Anterior cingulate cortex (tissue), 58 donors: ENCODE measurements at regions not wholly inside any gene's neighbourhood (a gene's known extent, or its start where the extent isn't known, plus 50 kb on each side); places are given as distances from the start of the nearest gene placed in this dataset.

Source experiments
- DNase-seq, 58 donors: peaks; one replicate each; lab custom pipeline; 2025; lab: John Stamatoyannopoulos, UW

DNA sequence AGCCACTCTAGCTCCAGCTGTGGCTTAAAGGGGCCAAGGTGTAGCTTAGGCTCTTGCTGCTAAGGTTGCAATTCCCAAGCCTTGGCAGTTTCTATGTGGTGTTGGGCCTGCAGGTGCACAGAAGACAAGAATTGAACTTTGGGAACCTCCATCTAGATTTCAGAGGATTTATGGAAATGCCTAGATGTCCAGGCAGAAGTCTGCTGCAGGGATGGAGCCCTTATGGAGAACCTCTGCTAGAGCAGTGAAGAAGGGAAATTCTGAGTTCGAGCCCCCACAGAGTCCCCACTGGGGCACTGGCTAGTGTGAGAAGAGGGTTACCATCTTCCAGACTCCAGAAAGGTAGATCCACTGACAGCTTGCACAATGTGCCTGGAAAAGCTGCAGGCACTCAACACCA is 694.7 kb downstream of the SLC16A7 start:
- no peak for DNase-seq

DNA sequence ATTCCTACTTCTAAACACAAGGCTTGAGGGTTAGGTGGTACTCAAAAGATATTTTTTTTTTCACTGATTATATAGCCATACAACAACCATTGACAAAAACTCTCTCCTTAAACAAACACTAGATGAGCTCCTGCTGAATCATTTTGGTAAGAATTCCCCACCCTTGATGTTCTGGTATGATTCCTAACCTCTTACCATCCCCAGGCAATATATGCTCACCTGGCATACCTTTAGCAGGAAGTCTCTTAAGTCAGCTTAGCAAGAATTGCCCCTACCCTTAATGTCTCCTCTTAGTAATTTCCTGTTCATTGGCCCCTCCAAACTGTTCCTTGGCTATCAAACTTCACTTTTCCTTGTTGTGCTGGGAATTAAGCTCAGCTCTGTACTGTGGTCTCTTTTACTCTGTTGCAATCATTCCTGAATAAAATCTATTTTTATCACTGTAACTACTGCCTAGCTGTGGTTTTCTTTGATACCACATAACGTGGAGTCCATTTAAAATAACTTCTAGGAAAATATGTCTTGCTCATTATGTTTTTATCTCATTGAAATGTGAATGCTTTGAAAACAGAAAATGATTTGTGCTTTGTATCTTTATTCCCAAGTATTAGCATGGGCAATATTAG is 712.6 kb downstream of the SLC16A7 start:
- DNase-seq: no peak

- no peak for DNase-seq
Observed at GRCh38 chr12:60311940-60312339, 716.1 kb downstream of the SLC16A7 start.

DNA sequence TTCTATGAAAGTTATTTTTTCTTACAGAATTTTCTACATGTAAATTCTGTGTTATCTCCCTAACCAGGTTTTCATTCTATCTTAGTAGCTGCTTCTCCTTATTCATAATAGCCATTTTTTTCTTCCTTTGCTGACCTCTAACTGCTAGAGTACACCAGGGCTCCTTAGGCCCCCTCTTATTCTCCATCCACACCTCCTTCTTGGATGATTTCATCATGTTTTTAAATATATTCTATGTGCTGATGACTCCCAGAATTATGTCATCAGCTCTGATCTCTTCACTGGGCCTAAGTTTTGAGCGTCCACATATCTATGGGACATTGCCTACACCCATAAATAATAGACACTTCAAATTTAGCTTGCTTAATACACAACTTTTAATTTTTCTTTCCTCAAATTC is 721.5 kb downstream of the SLC16A7 start:
- no peak for DNase-seq

DNA sequence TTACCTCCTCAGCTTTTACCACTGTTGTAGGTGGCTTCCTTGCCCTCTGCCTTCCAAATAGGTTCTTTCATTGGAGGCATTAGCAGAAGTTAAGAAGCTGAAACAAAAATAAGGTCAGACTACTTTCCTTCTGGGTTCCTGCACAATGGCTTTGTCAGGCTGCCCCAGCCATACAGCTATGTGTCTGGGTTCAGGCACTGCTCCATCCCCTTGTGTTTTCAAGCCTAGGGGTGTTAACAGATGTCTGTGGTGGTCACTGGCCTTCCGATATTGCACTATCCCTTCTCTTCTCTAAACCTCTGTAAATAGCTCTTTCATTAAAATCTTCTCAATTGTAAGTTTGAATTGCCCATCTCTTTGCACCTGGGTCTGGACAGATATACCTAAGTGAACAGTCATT is 728.9 kb downstream of the SLC16A7 start:
- DNase-seq: no peak

DNA sequence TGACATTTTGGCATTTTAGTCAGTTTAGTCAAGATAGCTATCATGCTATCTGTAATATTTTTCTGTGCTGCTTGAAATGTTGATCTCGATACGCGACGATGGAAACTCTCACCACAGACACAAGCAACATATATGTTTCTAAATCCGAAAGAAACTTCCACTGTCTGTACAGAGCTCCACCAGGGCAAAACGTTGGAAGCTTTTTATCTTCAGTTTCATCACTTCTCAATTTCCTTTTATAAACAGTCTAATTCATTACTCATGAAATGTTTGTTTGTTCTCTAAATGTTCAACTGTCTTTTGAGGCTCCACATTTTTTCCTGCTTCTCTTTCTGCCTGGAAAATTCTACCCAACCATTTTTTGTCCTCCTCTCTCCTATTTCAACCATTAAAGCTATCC is 737.6 kb downstream of the SLC16A7 start:
- no peak for DNase-seq

DNA sequence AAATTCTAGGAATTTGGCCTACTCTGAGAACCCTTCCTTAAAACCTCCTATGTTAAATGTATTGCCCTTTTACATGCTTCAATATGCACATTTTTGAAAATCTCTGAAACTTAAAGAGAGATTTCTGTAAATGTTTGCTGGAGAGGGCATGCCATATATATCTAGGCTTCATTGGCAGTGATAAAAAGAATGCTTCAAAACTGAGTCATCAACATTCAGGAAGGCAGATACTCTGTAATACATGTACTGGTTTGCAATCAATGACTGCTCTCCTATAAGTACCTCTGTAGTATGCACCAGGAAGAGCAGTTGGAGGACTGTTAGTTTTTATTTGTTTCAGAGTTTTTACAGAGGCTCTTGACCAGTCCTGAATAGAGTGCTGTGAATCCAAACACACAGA is 739.9 kb downstream of the SLC16A7 start:
- DNase-seq: no peak

GRCh38 chr12:60337839-60338549 is 742.2 kb downstream of the SLC16A7 start:
- DNase-seq: no peak

DNA sequence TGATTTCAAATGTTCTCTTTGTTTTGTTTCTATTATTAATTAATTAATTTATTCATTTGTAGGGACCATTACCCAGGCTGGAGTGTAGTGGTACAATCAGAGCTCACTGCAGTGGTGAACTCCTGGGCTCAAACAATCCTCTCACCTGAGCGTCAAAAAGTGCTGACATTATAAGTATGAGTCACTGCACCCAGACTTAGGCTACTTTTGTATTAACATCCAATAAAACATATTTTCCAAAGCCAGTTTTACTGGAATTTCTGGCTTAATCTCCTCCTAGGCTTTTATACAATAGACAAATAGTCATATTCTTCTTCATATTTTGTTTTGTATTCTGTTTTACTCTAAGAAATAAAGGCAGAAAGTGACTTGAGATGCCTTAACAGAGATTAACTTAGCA is 749.6 kb downstream of the SLC16A7 start:
- no peak for DNase-seq

DNA sequence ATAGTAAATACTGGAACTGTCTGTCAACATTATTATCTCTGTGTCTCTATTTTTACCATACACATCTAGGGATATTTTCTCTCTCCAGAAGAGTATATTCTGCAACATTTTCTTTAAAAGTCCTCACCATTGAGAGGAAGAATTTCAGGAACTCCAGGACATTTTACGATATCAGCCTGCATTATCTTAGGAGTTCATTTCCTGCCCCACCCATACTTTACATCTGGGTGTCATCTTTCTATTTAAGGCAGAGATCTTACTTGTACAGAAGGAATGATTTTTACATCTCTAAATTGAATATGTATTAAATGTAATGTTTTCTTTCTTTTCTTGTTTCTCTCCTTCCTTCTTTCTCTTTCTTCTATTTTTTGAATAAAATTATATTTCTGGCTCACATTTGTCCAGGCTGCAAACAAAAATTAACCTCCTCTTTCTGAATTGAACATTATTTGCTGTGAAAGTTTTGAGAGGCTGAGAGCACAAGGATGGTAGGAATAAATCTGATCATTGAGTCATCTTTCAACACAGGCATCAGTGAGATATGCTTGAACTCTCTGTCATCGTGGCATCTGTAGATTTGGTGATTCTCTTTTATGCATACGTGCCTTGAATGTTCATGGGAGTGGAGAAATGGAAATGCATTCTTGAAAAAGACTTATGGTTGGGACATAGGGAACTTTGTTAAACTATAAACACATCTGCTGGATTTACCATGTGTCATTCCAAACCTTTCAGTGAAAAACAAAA is 753.6 kb downstream of the SLC16A7 start:
- no peak for DNase-seq

GRCh38 chr12:60387356-60387755 is 791.5 kb downstream of the SLC16A7 start:
- no peak for DNase-seq

DNA sequence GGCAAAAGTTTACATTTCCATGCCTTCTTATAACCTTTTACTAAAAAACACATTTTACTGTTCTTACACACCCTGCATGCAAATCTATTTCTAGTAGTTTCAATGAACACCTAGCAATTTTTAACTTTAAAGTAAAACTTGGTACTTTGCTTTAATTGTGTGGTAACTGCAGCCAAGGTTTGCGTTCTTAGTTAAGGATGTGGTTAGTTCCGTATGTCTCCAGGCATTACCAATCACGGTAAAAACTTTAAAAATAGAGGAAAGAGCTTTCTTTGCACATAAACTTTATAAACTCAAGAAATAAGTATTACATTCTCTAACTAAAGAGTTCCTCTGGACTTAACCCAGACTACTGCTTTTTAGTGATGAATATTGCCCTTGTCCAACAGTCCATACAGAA is 795.2 kb downstream of the SLC16A7 start:
- no peak for DNase-seq

GRCh38 chr12:60391791-60392190 is 796.0 kb downstream of the SLC16A7 start:
- no peak for DNase-seq

DNA sequence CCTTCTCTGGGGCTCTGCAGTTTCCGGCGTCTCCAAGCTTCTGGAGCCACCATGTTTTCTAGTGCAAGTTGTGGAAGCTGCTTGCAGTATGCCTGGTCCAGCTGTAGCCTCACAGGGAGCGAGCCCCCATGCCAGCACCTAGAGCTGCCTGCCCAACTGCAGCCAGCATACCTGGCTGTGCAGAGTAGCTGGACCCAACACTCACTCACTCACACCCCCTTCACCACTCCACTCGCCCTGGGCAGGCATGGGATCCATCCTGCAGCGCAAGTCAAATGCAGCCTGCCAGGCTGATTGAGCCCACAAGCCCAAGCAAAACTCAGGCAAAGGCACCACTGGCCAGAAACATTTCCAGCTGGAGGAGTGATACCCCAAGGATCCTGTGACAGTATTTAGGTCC is 797.3 kb downstream of the SLC16A7 start:
- DNase-seq: no peak

- no peak for DNase-seq
Observed at GRCh38 chr12:60394665-60395064, 798.8 kb downstream of the SLC16A7 start.

- no peak for DNase-seq
Observed at GRCh38 chr12:60398547-60398946, 802.7 kb downstream of the SLC16A7 start.

- DNase-seq: no peak
Observed at GRCh38 chr12:60399064-60399463, 803.2 kb downstream of the SLC16A7 start.

GRCh38 chr12:60402996-60403395 is 807.2 kb downstream of the SLC16A7 start:
- no peak for DNase-seq

DNA sequence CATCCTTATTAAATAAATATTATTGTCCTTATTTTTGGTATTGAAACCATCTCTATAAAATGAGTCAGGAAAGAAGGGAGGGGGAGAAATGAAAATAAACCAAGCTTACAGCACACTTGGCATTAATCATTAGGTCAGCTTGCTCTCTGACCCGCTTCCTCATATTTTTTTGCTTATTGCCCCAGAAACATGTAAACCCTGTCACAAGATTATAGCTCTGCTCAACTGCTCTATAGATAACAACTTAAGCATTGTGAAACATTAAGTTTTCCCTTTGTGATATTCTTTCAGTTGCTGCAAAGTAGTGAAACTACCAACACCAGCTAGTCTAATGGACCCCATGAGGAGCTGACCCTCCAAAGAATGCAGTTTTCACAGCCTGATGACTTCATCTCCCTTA is 819.5 kb downstream of the SLC16A7 start:
- DNase-seq: no peak

DNA sequence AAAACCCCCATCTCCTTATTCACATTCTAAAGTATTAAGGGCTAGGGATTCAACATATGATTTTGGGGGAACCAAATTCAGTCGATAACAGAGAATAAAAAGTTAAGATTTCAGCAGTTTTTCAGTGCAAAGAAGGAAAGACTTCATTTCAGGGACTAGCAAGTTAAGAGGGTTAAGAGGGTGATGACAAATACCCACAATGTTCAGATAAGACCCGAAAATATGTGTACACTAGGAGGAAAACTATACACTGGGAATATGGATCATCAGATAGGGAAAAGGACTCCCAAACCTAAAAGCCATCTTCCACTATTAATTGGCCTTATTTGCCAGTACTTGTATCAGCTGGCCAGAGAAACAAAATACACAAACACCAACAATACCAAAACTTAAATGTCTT is 824.2 kb downstream of the SLC16A7 start:
- no peak for DNase-seq

DNA sequence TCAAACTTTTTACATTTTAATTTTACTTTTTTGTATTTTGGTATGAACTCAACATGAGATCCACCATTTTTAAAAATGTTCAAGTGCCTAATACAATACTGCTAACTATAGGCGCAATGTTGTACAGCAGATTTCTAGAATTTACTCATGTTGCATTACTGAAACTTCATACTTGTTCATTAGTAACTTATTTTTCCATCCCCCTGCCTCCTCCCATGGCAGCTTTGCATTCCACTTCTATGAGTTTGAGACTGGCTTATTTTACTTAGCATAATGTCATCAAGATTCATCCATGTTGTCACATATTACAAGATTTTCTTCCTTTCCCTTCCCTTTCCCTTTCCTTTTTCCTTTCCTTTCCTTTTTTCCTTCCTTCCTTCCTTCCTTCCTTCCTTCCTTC is 825.9 kb downstream of the SLC16A7 start:
- no peak for DNase-seq

- no peak for DNase-seq
Observed at GRCh38 chr12:60437297-60437696, 841.5 kb downstream of the SLC16A7 start.
